ENCODE measurements at regions not wholly inside any gene's neighbourhood (a gene's known extent, or its start where the extent isn't known, plus 50 kb on each side); places are given as distances from the start of the nearest gene placed in this dataset.

DNA sequence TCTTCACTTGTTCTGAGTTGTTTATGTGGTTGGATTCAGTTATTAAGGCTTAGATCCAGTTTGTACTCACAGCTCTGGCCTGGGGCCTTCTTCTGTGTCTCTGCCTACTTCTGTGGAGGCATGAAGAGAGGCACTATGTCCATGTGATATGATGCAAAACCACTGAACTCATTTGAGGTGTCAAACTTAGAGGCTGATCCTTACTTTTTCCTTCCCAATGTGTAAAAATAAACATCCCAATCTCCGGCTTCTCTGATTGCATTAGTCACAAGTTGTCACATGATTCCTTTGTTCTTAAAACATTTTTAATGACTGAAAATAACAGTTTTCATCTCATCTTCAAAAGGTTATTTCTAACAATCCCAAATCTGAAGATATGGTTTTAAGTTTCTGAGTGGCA is 276.0 kb upstream of the RGMB start:
- TF ChIP-seq, protein P1, sequence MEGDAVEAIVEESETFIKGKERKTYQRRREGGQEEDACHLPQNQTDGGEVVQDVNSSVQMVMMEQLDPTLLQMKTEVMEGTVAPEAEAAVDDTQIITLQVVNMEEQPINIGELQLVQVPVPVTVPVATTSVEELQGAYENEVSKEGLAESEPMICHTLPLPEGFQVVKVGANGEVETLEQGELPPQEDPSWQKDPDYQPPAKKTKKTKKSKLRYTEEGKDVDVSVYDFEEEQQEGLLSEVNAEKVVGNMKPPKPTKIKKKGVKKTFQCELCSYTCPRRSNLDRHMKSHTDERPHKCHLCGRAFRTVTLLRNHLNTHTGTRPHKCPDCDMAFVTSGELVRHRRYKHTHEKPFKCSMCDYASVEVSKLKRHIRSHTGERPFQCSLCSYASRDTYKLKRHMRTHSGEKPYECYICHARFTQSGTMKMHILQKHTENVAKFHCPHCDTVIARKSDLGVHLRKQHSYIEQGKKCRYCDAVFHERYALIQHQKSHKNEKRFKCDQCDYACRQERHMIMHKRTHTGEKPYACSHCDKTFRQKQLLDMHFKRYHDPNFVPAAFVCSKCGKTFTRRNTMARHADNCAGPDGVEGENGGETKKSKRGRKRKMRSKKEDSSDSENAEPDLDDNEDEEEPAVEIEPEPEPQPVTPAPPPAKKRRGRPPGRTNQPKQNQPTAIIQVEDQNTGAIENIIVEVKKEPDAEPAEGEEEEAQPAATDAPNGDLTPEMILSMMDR (IDR thresholded peaks at IDR 0.05; ENCODE audit: insufficient read depth, low read length): no peak
- no peak for TF ChIP-seq POLR2AphosphoS5 (IDR thresholded peaks at IDR 0.05; ENCODE audit: low read depth)
